CD4-positive, alpha-beta memory T cell (primary cell): ENCODE measurements at regions not wholly inside any gene's neighbourhood (a gene's known extent, or its start where the extent isn't known, plus 50 kb on each side); places are given as distances from the start of the nearest gene placed in this dataset.
"Not testable (repeated sequence)": the region's sequence is repeated elsewhere in the genome, so short reads cannot be mapped to it uniquely, and the experiment has no call there.

Experiments used
- CTCF ChIA-PET: fragments of 350-600 bp; sonication (Branson Sonifier 250); formaldehyde crosslinking; loops from one replicate; lab custom pipeline; 2021; ENCODE audit warnings: inconsistent platforms; ENCODE audit not compliant: partially characterized antibody; lab: Charles Lee
- POLR2A ChIA-PET: fragments of 350-600 bp; sonication (Branson Sonifier 250); formaldehyde crosslinking; loops from one replicate; lab custom pipeline; 2021; ENCODE audit not compliant: partially characterized antibody; lab: Charles Lee
- DNase-seq, 5 donors: peaks; one replicate each; pipeline versions ENCODE4 v3.0.0 to v3.0.0-alpha.2; 2020 to 2022; ENCODE audit warnings: mixed read lengths in 1 of 5
- H3K27ac ChIP-seq: one replicate; pipeline ENCODE4 v1.7.0; 2013; ENCODE audit warnings: low read depth, low read length
- H3K27me3 ChIP-seq: 2 replicates; pipeline ENCODE4 v1.7.0; 2013; ENCODE audit warnings: mild to moderate bottlenecking, low read length, moderate library complexity; ENCODE audit not compliant: insufficient read depth
- H3K36me3 ChIP-seq: 2 replicates; pipeline ENCODE4 v1.7.0; 2013; ENCODE audit warnings: mild to moderate bottlenecking, low read length, moderate library complexity; ENCODE audit not compliant: insufficient read depth
- H3K4me1 ChIP-seq: 2 replicates; pipeline ENCODE4 v1.7.0; 2013; ENCODE audit warnings: mild to moderate bottlenecking, low read length, moderate library complexity; ENCODE audit not compliant: insufficient read depth
- H3K4me3 ChIP-seq, 2 donors: one replicate each; pipeline ENCODE4 v1.7.0; 2013; ENCODE audit warnings: low read length in 2 of 2, mild to moderate bottlenecking in 1 of 2
- H3K9me3 ChIP-seq, 2 donors: one replicate each; pipeline ENCODE4 v1.7.0; 2013; ENCODE audit warnings: low read length in 2 of 2, control low read depth in 1 of 2; ENCODE audit not compliant: control insufficient read depth in 1 of 2
- H3K27ac Mint-ChIP-seq, 7 donors: one replicate each; pipeline ENCODE4 v1.8.0; 2020 to 2021; ENCODE audit warnings: mixed read lengths in 7 of 7, mild to moderate bottlenecking in 6 of 7, inconsistent platforms in 3 of 7, moderate library complexity in 3 of 7
- H3K27me3 Mint-ChIP-seq, 2 donors: one replicate each; pipeline ENCODE4 v1.8.0; 2020 to 2021; ENCODE audit warnings: mixed read lengths in 2 of 2
- H3K36me3 Mint-ChIP-seq, 2 donors: one replicate each; pipeline ENCODE4 v1.8.0; 2020 to 2021; ENCODE audit warnings: mixed read lengths in 2 of 2, inconsistent platforms in 1 of 2, mild to moderate bottlenecking in 1 of 2
- H3K4me1 Mint-ChIP-seq, 4 donors: one replicate each; pipeline ENCODE4 v1.8.0; 2020 to 2021; ENCODE audit warnings: mixed read lengths in 4 of 4, mild to moderate bottlenecking in 1 of 4
- H3K4me3 Mint-ChIP-seq, 8 donors: one replicate each; pipeline ENCODE4 v1.8.0; 2020 to 2021; ENCODE audit warnings: mixed read lengths in 8 of 8, mild to moderate bottlenecking in 7 of 8, moderate library complexity in 6 of 8, inconsistent platforms in 3 of 8
- H3K9me3 Mint-ChIP-seq, 8 donors: one replicate each; pipeline ENCODE4 v1.8.0; 2020 to 2021; ENCODE audit warnings: mixed read lengths in 8 of 8, mild to moderate bottlenecking in 5 of 8, inconsistent platforms in 3 of 8, moderate library complexity in 1 of 8
- intact Hi-C: fragments of 100-400 bp; cut with micrococcal nuclease; formaldehyde crosslinking; loops from one replicate; pipeline ENCODE4 v1.15.1; 2023

- ChIA-PET CTCF (no interaction called here), POLR2A (no interaction called here)
- no peak overlapping the region for H3K4me3 ChIP-seq
- H3K27me3 Mint-ChIP-seq: no peaks in the 10 kb centered on the region
- no peaks in the 10 kb centered on the region for H3K27me3 ChIP-seq
- DNase-seq: no peak
- H3K36me3 Mint-ChIP-seq: no peaks in the 10 kb centered on the region
- peaks cover 2 to 42% (median 24%) of the 10 kb centered on the region in 8 donors for H3K9me3 Mint-ChIP-seq
- no peak overlapping the region for H3K4me3 Mint-ChIP-seq
- no peaks in the 10 kb centered on the region for H3K36me3 ChIP-seq
- no peaks in the 10 kb centered on the region for H3K9me3 ChIP-seq
- no peaks in the 10 kb centered on the region for H3K4me1 Mint-ChIP-seq
- H3K27ac ChIP-seq: no peak overlapping the region
- H3K27ac Mint-ChIP-seq: no peak overlapping the region
- intact Hi-C loops: no loop called here
- no peaks in the 10 kb centered on the region for H3K4me1 ChIP-seq
Observed at GRCh38 chr16:8070506-8070905, 519.8 kb downstream of the TMEM114 start.

GRCh38 chr16:8068225-8068624 lies 522.1 kb downstream of the TMEM114 start:
- H3K4me1 Mint-ChIP-seq, H3K27ac ChIP-seq, H3K9me3 ChIP-seq, H3K36me3 ChIP-seq, H3K4me3 ChIP-seq, H3K4me3 Mint-ChIP-seq, H3K27ac Mint-ChIP-seq, H3K27me3 ChIP-seq, H3K27me3 Mint-ChIP-seq, H3K4me1 ChIP-seq, POLR2A ChIA-PET, H3K36me3 Mint-ChIP-seq, CTCF ChIA-PET, DNase-seq, intact Hi-C loops: not testable (repeated sequence)
- peaks cover 2 to 49% (median 33%) of the 10 kb centered on the region in 8 donors for H3K9me3 Mint-ChIP-seq

GRCh38 chr16:8063159-8063558 lies 527.2 kb downstream of the TMEM114 start:
- no peak for DNase-seq
- no peaks in the 10 kb centered on the region for H3K36me3 ChIP-seq
- no peak overlapping the region for H3K4me3 Mint-ChIP-seq
- H3K27ac ChIP-seq: no peak overlapping the region
- intact Hi-C loops: no loop called here
- no peak overlapping the region for H3K4me3 ChIP-seq
- ChIA-PET POLR2A (no interaction called here), CTCF (no interaction called here)
- no peaks in the 10 kb centered on the region for H3K9me3 ChIP-seq
- H3K27me3 Mint-ChIP-seq: no peaks in the 10 kb centered on the region
- no peaks in the 10 kb centered on the region for H3K27me3 ChIP-seq
- no peaks in the 10 kb centered on the region for H3K4me1 Mint-ChIP-seq
- peaks cover 2 to 55% (median 29%) of the 10 kb centered on the region in 8 donors for H3K9me3 Mint-ChIP-seq
- H3K27ac Mint-ChIP-seq: no peak overlapping the region
- no peaks in the 10 kb centered on the region for H3K36me3 Mint-ChIP-seq
- H3K4me1 ChIP-seq: no peaks in the 10 kb centered on the region

GRCh38 chr16:8062677-8063076 lies 527.6 kb downstream of the TMEM114 start:
- POLR2A ChIA-PET: no interaction called here
- H3K4me1 Mint-ChIP-seq: no peaks in the 10 kb centered on the region

GRCh38 chr16:8055761-8056160 lies 534.5 kb downstream of the TMEM114 start:
- no peaks in the 10 kb centered on the region for H3K36me3 ChIP-seq
- ChIA-PET CTCF (no interaction called here), POLR2A (no interaction called here)
- H3K27me3 ChIP-seq: no peaks in the 10 kb centered on the region
- Mint-ChIP-seq H3K27me3 (no peaks in the 10 kb centered on the region), H3K4me1 (no peaks in the 10 kb centered on the region), H3K27ac (no peak overlapping the region), H3K9me3 (peaks cover 2 to 19% (median 13%) of the 10 kb centered on the region in 8 donors), H3K4me3 (no peak overlapping the region), H3K36me3 (no peaks in the 10 kb centered on the region)
- intact Hi-C loops: no loop called here
- H3K9me3 ChIP-seq: no peaks in the 10 kb centered on the region
- H3K27ac ChIP-seq: no peak overlapping the region
- H3K4me3 ChIP-seq: no peak overlapping the region
- no peaks in the 10 kb centered on the region for H3K4me1 ChIP-seq
- DNase-seq: no peak

More at GRCh38 chr16:8062677-8063076, 527.6 kb downstream of the TMEM114 start:
- Mint-ChIP-seq H3K27ac (no peak overlapping the region), H3K36me3 (no peaks in the 10 kb centered on the region), H3K27me3 (no peaks in the 10 kb centered on the region), H3K4me3 (no peak overlapping the region), H3K9me3 (peaks cover 2 to 54% (median 29%) of the 10 kb centered on the region in 8 donors)
- CTCF ChIA-PET: no interaction called here
- Histone ChIP-seq H3K36me3 (no peaks in the 10 kb centered on the region), H3K9me3 (no peaks in the 10 kb centered on the region), H3K27ac (no peak overlapping the region), H3K4me3 (no peak overlapping the region), H3K27me3 (no peaks in the 10 kb centered on the region), H3K4me1 (no peaks in the 10 kb centered on the region)
- intact Hi-C loops: no loop called here
- no peak for DNase-seq

- H3K27me3 Mint-ChIP-seq: no peaks in the 10 kb centered on the region
- no peaks in the 10 kb centered on the region for H3K4me1 ChIP-seq
- H3K9me3 ChIP-seq: no peaks in the 10 kb centered on the region
- no peaks in the 10 kb centered on the region for H3K36me3 ChIP-seq
- no peaks in the 10 kb centered on the region for H3K36me3 Mint-ChIP-seq
- intact Hi-C loops: no loop called here
- H3K27ac ChIP-seq: no peak overlapping the region
- H3K4me1 Mint-ChIP-seq: no peaks in the 10 kb centered on the region
- peaks cover 2 to 21% (median 13%) of the 10 kb centered on the region in 8 donors for H3K9me3 Mint-ChIP-seq
- DNase-seq: no peak
- H3K4me3 ChIP-seq: no peak overlapping the region
- CTCF ChIA-PET: no interaction called here
- POLR2A ChIA-PET: no interaction called here
- H3K4me3 Mint-ChIP-seq: no peak overlapping the region
- no peaks in the 10 kb centered on the region for H3K27me3 ChIP-seq
- no peak overlapping the region for H3K27ac Mint-ChIP-seq
Observed at GRCh38 chr16:8053437-8053836, 536.9 kb downstream of the TMEM114 start.

- Mint-ChIP-seq H3K36me3 (peaks cover 0 to 3% of the 10 kb centered on the region in 2 donors), H3K4me3 (no peak overlapping the region), H3K9me3 (peaks cover 5 to 26% (median 12%) of the 10 kb centered on the region in 8 donors), H3K4me1 (no peaks in the 10 kb centered on the region), H3K27me3 (no peaks in the 10 kb centered on the region), H3K27ac (no peak overlapping the region)
- intact Hi-C loops: no loop called here
- Histone ChIP-seq H3K27me3 (no peaks in the 10 kb centered on the region), H3K4me1 (no peaks in the 10 kb centered on the region), H3K9me3 (no peaks in the 10 kb centered on the region), H3K27ac (no peak overlapping the region), H3K36me3 (no peaks in the 10 kb centered on the region), H3K4me3 (no peak overlapping the region)
- DNase-seq: no peak
- CTCF ChIA-PET: no interaction called here
- POLR2A ChIA-PET: no interaction called here
Observed at GRCh38 chr16:8048433-8048832, 541.9 kb downstream of the TMEM114 start.

GRCh38 chr16:8047736-8048135 lies 542.6 kb downstream of the TMEM114 start:
- Mint-ChIP-seq H3K27me3 (no peaks in the 10 kb centered on the region), H3K4me1 (no peaks in the 10 kb centered on the region), H3K9me3 (peaks cover 5 to 26% (median 13%) of the 10 kb centered on the region in 8 donors), H3K4me3 (no peak overlapping the region), H3K27ac (no peak overlapping the region), H3K36me3 (peaks cover 0 to 3% of the 10 kb centered on the region in 2 donors)
- Histone ChIP-seq H3K27me3 (no peaks in the 10 kb centered on the region), H3K4me3 (no peak overlapping the region), H3K9me3 (no peaks in the 10 kb centered on the region), H3K27ac (no peak overlapping the region), H3K4me1 (no peaks in the 10 kb centered on the region), H3K36me3 (no peaks in the 10 kb centered on the region)
- CTCF ChIA-PET: no interaction called here
- intact Hi-C loops: no loop called here
- DNase-seq: no peak
- POLR2A ChIA-PET: no interaction called here
